Liver (tissue), 8 donors: ENCODE measurements at regions not wholly inside any gene's neighbourhood (a gene's known extent, or its start where the extent isn't known, plus 50 kb on each side); places are given as distances from the start of the nearest gene placed in this dataset.

Experiments used
- DNase-seq: peaks from one replicate; pipeline ENCODE4 v3.0.0-alpha.2; 2017; ENCODE audit warnings: low spot score
- H3K27ac ChIP-seq, 2 donors: one replicate each; pipeline ENCODE4 v1.7.0; 2013; ENCODE audit warnings: inconsistent platforms in 2 of 2, low read length in 2 of 2, control low read depth in 1 of 2, low read depth in 1 of 2, mild to moderate bottlenecking in 1 of 2
- H3K27me3 ChIP-seq, 4 donors: one replicate each; pipeline versions ENCODE4 v1.6.1 to v1.7.0; 2013; ENCODE audit warnings: low read length in 3 of 4, inconsistent platforms in 1 of 4, mild to moderate bottlenecking in 1 of 4, moderate library complexity in 1 of 4; ENCODE audit not compliant: control insufficient read depth in 4 of 4, insufficient read depth in 4 of 4
- H3K36me3 ChIP-seq, 4 donors: one replicate each; pipeline versions ENCODE4 v1.6.1 to v1.7.0; 2013; ENCODE audit warnings: low read length in 3 of 4, mild to moderate bottlenecking in 3 of 4, low read depth in 1 of 4, moderate library complexity in 1 of 4; ENCODE audit not compliant: control insufficient read depth in 4 of 4, insufficient read depth in 3 of 4
- H3K4me1 ChIP-seq, 4 donors: one replicate each; pipeline versions ENCODE4 v1.6.1 to v1.7.0; 2013; ENCODE audit warnings: low read length in 3 of 4, mild to moderate bottlenecking in 3 of 4, moderate library complexity in 1 of 4; ENCODE audit not compliant: control insufficient read depth in 4 of 4, insufficient read depth in 4 of 4
- H3K4me3 ChIP-seq, 3 donors: one replicate each; pipeline versions ENCODE4 v1.6.1 to v1.7.0; 2013; ENCODE audit warnings: low read length in 3 of 3, control low read depth in 1 of 3, low read depth in 1 of 3, mild to moderate bottlenecking in 1 of 3
- H3K9ac ChIP-seq, 2 donors: one replicate each; pipeline ENCODE4 v1.7.0; 2013; ENCODE audit warnings: low read length in 2 of 2, mild to moderate bottlenecking in 2 of 2, moderate library complexity in 2 of 2, control low read depth in 1 of 2, low read depth in 1 of 2
- H3K9me3 ChIP-seq, 4 donors: one replicate each; pipeline versions ENCODE4 v1.6.1 to v1.7.0; 2013; ENCODE audit warnings: low read length in 3 of 4; ENCODE audit not compliant: control insufficient read depth in 4 of 4
- ATF3 ChIP-seq: IDR thresholded peaks from 2 replicates; pipeline ENCODE4 v1.6.1; 2016; ENCODE audit warnings: antibody characterized with exemption
- CTCF ChIP-seq: fragments of 150-350 bp; IDR thresholded peaks from 2 replicates; pipeline ENCODE4 v1.5.1; 2017; ENCODE audit warnings: improper control_type of control experiment, low read depth, low read length; ENCODE audit not compliant: missing input control
- EGR1 ChIP-seq, 2 donors: IDR thresholded peaks; 2 replicates each; pipeline ENCODE4 v1.6.1; 2016 to 2018; ENCODE audit warnings: antibody characterized with exemption in 2 of 2, low read depth in 2 of 2
- FOXA1 ChIP-seq: IDR thresholded peaks from 2 replicates; pipeline ENCODE4 v1.6.1; 2016; ENCODE audit warnings: antibody characterized with exemption
- FOXA2 ChIP-seq: IDR thresholded peaks from 2 replicates; pipeline ENCODE4 v1.6.1; 2016; ENCODE audit warnings: antibody characterized with exemption
- GABPA ChIP-seq, 2 donors: IDR thresholded peaks in 1 of 2; conservative IDR thresholded peaks in 1 of 2; 2 replicates each; pipeline ENCODE4 v1.6.1; 2016; ENCODE audit warnings: antibody characterized with exemption in 2 of 2, mild to moderate bottlenecking in 1 of 2, moderate library complexity in 1 of 2
- HNF4A ChIP-seq, 2 donors: conservative IDR thresholded peaks; 2 replicates each; pipeline ENCODE4 v1.6.1; 2016; ENCODE audit warnings: antibody characterized with exemption in 2 of 2, mild to moderate bottlenecking in 2 of 2
- HNF4G ChIP-seq: IDR thresholded peaks from 2 replicates; pipeline ENCODE4 v1.6.1; 2016; ENCODE audit warnings: antibody characterized with exemption
- MAX ChIP-seq: IDR thresholded peaks from 2 replicates; pipeline ENCODE4 v1.6.1; 2016; ENCODE audit warnings: antibody characterized with exemption
- NR2F2 ChIP-seq: IDR thresholded peaks from 2 replicates; pipeline ENCODE4 v1.6.1; 2016; ENCODE audit warnings: antibody characterized with exemption
- RAD21 ChIP-seq, 2 donors: IDR thresholded peaks; 2 replicates each; pipeline ENCODE4 v1.6.1; 2016; ENCODE audit warnings: antibody characterized with exemption in 2 of 2, mild to moderate bottlenecking in 2 of 2
- REST ChIP-seq: IDR thresholded peaks from 2 replicates; pipeline ENCODE4 v1.6.1; 2016; ENCODE audit warnings: antibody characterized with exemption, mild to moderate bottlenecking
- RXRA ChIP-seq, 2 donors: IDR thresholded peaks; 2 replicates each; pipeline ENCODE4 v1.6.1; 2017 to 2018; ENCODE audit warnings: antibody characterized with exemption in 2 of 2, mild to moderate bottlenecking in 1 of 2
- SP1 ChIP-seq: IDR thresholded peaks from 2 replicates; pipeline ENCODE4 v1.6.1; 2018; ENCODE audit warnings: antibody characterized with exemption, mild to moderate bottlenecking
- TAF1 ChIP-seq: conservative IDR thresholded peaks from 2 replicates; pipeline ENCODE4 v1.6.1; 2016; ENCODE audit warnings: antibody characterized with exemption, mild to moderate bottlenecking
- YY1 ChIP-seq: IDR thresholded peaks from 2 replicates; pipeline ENCODE4 v1.6.1; 2016; ENCODE audit warnings: antibody characterized with exemption, mild to moderate bottlenecking
- ZBTB33 ChIP-seq: IDR thresholded peaks from 2 replicates; pipeline ENCODE4 v1.6.1; 2016; ENCODE audit warnings: antibody characterized with exemption
- WGBS: extraction: QIAGEN DNeasy Blood & Tissue Kit; methylation state at CpG from one replicate; pipeline ENCODE4 v1.1.7; 2013; 5-methylcytosine and 5-hydroxymethylcytosine counted together
- donor health status: healthy.
- donor health status: healthy.
- donor health status: healthy.
- donor health status: healthy.
- donor health status: healthy.

- no peak for TF ChIP-seq REST
- TF ChIP-seq NR2F2, result no peak
- TF ChIP-seq ATF3, result no peak
Observed at GRCh38 chr2:145835665-145836064, 1315.7 kb upstream of the ZEB2 start (continued).

GRCh38 chr2:145832681-145833080, 1312.8 kb upstream of the ZEB2 start:
- H3K9me3 ChIP-seq, result no peaks in the 10 kb centered on the region
- no peaks in the 10 kb centered on the region for H3K4me1 ChIP-seq
- H3K27me3 ChIP-seq, result no peaks in the 10 kb centered on the region
- TF ChIP-seq EGR1 (IDR thresholded peaks at IDR 0.05; ENCODE audit: low read depth in 2 of 2) (no peak), MAX (no peak), GABPA (IDR thresholded peaks at IDR 0.05 in 1 of 2, conservative IDR thresholded peaks at IDR 0.05 in 1 of 2) (no peak)
- H3K27ac ChIP-seq, result no peak overlapping the region
- 93% methylated on average over 5 of the region's 5 CpGs for WGBS
- no peaks in the 10 kb centered on the region for H3K36me3 ChIP-seq
- no peak overlapping the region for H3K4me3 ChIP-seq
- no peak for DNase-seq
- H3K9ac ChIP-seq, result no peak overlapping the region

- Histone ChIP-seq H3K27me3 (no peaks in the 10 kb centered on the region), H3K4me3 (no peak overlapping the region), H3K36me3 (no peaks in the 10 kb centered on the region), H3K9ac (no peak overlapping the region), H3K27ac (no peak overlapping the region), H3K4me1 (no peaks in the 10 kb centered on the region), H3K9me3 (no peaks in the 10 kb centered on the region)
- TF ChIP-seq YY1, result no peak
- TF ChIP-seq EGR1 (IDR thresholded peaks at IDR 0.05; ENCODE audit: low read depth in 2 of 2), result no peak
- no peak for TF ChIP-seq RAD21 (IDR thresholded peaks at IDR 0.05)
- TF ChIP-seq ATF3, result no peak
- TF ChIP-seq FOXA1, result no peak
- no peak for TF ChIP-seq CTCF
- TF ChIP-seq NR2F2, result no peak
- TF ChIP-seq SP1, result no peak
- TF ChIP-seq HNF4A (conservative IDR thresholded peaks at IDR 0.05), result no peak
- TF ChIP-seq ZBTB33, result no peak
- TF ChIP-seq FOXA2, result no peak
- no peak for TF ChIP-seq HNF4G
- TF ChIP-seq TAF1, result no peak
- no peak for TF ChIP-seq MAX
- no peak for TF ChIP-seq RXRA (IDR thresholded peaks at IDR 0.05)
- DNase-seq, result no peak
Observed at GRCh38 chr2:145829931-145830330, 1310.0 kb upstream of the ZEB2 start.
